HG02571 (cell line): ENCODE measurements at regions not wholly inside any gene's neighbourhood (a gene's known extent, or its start where the extent isn't known, plus 50 kb on each side); places are given as distances from the start of the nearest gene placed in this dataset.

Experiments
- ATAC-seq: cut with Tn5 transposase; IDR thresholded peaks from one replicate; pipeline ENCODE4 v1.9.1; 2021; ENCODE audit warnings: mild to moderate bottlenecking, moderate library complexity; ENCODE audit not compliant: unreplicated experiment

- no peak for ATAC-seq
These were observed 235.9 kb downstream of the TFAP2C start for GRCh38 chr20:56865055-56865454.

- no peak for ATAC-seq
These were observed 238.0 kb downstream of the TFAP2C start for GRCh38 chr20:56867128-56867527.

DNA sequence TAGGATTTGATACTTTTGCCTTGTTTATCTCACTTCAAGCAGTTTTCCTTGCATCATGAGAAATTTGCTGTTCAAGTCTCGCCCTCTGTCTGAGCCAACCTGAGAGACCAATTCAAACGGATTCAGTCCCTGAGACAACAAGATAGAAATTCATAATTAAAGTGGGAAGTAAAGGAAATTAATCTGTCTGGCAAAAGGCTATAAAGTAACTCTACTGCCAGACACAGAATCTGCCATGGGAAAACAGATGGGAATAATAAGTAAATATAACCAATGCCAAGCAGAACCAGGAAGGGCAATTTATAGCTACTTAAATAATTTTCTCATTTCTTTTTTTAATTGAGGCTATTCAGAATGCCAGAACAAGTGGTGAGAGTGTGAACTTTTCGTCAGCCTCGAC, 239.6 kb downstream of the TFAP2C start:
- ATAC-seq = no peak

GRCh38 chr20:56870271-56870670, 241.2 kb downstream of the TFAP2C start:
- ATAC-seq = no peak

- no peak for ATAC-seq
These were observed 242.6 kb downstream of the TFAP2C start for GRCh38 chr20:56871691-56872090.

GRCh38 chr20:56872620-56873458, 243.7 kb downstream of the TFAP2C start:
- ATAC-seq = no peak

- ATAC-seq = no peak
These were observed 244.7 kb downstream of the TFAP2C start for GRCh38 chr20:56873836-56874235.

DNA sequence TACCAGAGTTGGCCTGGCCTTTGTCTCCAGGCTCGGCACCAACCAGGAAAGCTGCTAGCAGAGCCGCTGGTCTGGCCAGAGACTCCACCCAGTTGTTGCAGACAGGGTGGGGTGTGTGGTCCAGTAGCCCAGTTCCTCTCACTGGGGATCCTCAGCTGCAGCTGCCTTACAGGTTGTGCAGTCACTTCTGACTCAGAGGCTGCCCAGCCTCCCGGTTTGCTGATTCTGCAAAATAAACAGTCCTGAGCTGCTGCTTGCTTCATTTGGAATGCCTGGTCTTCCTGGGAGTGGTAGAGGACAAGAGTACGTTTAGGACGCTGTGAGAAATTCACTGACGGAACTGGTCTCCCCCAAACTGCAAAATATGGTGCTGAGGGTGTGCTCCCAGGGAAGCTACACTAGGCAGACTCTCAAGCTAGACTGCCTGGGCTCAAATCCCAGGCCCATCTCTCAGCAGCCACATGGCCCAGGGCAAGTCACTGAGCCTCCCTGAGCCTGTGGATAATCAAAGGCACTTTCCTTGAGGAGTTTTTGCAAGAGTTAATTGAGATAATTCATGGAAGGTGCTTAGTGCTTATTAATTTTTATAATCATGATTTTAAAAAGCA, 246.1 kb downstream of the TFAP2C start:
- no peak for ATAC-seq

- ATAC-seq = no peak
These were observed 246.7 kb downstream of the TFAP2C start for GRCh38 chr20:56875803-56876202.

GRCh38 chr20:56885521-56885920, 256.4 kb downstream of the TFAP2C start:
- no peak for ATAC-seq

GRCh38 chr20:56890011-56890410, 260.9 kb downstream of the TFAP2C start:
- ATAC-seq = no peak

DNA sequence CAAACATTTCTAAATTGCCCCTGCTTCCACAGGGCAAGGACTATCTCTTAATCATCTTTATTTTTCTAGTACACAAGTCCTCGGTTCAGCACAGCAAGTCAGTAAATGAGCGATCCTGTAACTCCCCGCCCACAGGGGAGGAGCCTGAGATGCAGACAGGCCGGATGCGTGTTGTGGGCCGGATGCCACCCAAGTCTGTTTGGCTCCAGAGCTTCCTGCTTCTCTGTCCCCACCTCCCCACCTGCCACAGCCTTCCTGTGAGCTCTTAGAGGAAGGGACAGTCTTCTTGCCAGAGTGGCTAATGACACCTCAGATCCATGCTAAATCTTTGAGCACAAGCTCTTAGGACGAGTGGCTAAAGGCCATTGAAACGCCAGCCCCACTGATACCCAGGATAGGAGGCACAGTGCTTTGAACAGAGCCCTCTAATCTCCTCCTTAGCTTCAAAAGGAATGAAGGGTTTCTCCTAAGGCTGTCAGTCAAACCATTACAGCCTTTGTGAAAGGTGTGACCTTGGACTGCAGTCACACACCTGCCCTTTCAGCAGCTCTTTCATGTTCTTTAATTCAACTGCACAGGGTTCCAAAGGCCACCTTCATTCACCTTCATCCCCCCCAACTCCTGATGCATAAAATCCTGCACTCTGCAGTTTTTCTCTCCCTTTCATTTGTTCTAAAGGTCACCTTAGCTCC, 264.3 kb downstream of the TFAP2C start:
- no peak for ATAC-seq

DNA sequence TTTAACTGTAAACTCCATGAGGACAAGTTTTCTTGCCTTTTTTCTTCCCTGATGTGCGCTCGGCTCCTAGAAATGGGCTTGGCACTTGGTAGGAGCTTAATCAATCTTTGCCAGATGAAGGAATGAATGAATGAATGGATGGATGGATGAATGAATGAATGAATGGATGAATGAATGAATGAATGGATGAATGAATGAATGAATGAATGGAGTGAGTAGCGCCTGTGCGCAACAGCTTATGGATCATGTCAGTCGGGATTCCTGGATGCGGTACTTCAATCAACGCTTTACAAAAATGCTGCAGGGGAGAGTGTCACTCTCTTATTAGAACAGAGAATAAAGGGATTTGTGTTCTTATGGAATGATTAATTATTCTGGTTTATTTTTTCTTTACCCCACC, 267.3 kb downstream of the TFAP2C start:
- no peak for ATAC-seq

DNA sequence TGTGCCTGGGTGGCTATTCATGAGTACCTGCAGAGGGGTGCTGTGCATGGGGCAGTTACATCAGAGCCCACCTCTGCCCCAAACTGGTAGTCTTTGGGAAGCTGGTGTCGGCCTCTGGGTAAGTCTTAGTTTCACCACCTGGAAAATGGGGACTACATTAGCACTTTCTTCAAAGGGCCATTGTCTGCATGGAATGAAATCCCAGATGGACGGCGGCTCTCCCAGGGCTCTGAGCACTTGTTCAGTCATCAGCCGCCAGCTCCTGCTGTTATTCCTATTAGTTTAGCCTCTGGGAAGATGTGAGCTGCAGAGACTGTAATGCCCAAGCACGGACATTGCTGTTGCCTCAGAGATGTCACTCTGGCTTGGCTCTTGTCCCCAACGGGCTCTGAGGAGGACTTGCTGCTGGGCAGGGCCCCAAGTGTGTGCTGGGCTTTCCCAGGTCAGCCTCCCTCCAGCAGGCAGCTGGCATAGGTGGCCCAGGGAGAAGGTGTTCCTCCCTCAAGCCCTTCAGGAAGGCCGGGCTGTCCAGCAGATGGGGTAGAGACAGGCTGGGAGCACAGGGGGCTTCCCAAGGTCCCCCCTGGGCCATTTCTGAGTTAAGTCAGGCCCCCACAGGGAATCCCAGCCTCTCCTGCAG, 268.3 kb downstream of the TFAP2C start:
- no peak for ATAC-seq

DNA sequence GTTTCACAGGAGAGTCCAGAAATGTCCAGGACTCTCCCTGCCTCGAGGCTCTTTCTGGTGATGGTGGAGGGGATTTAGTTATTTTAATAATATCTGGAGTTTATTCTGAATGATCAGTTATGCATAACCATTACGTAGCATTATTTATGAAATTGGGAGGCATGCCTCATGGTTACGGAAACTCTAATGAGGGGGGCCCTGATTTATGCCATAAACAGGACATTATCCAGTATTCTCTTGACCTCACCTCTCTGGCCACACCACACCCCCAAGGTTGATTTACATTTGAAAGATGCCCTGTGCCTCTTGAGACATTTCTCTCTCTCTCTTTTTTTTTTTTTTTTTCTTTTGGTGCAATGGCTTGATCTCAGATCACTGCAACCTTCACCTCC, 268.8 kb downstream of the TFAP2C start:
- ATAC-seq = no peak

- no peak for ATAC-seq
These were observed 270.4 kb downstream of the TFAP2C start for GRCh38 chr20:56899506-56899905.

DNA sequence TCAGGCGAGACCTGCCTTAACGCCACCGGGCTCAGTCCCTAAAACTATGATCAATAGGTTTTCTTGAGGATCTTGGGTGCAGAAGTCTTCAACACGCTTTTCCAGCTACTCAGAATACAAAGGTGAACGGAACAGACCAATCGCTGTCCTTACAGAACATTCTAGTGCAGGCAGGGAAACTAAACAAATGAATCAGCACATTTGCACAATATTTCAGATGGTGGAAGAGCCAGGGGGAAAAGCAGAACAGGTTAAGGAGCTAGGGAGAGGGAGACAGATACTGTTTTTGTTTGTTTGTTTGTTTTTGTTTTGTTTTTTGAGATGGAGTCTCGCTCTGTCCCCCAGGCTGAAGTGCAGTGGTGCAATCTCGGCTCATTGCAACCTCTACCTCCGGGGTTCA, 271.1 kb downstream of the TFAP2C start:
- no peak for ATAC-seq

DNA sequence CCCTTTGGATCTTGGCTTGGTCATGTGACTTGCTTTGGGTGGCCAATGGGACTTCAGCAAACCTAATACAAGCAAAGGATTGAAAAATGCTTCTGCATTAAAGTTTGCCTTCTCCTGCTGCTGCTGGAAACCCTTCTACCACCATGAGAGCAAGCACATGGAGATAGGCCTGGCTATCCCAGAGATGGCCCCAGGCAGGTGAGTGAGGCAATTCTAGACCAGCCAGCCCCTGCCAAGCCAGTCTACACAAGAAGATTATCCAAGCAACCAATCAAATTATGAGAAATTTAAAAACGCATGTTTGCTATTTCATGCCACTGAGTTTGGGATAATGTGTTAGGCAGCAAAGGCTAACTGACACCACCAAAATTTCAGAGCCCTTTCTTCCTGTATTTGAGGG, 274.3 kb downstream of the TFAP2C start:
- no peak for ATAC-seq

DNA sequence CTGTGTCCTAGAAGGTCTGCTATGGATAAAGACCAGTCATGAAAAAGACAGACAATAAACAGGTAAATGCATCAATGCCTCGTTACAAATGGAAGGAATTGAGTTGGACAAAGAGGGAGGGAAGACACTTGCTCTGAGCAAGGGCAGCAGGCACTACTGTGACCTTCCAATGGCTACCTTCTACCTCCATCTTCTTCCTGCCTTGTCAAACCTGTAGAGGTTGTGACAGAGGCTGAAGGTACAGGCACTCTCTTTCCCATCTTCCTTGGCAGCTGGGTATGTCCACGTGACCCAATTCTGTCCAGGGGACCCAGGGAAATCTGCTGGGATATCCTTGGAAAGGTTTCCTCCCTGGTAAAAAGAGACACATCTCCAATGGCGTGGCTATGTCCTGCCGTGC, 274.8 kb downstream of the TFAP2C start:
- ATAC-seq = no peak

- no peak for ATAC-seq
These were observed 281.0 kb downstream of the TFAP2C start for GRCh38 chr20:56909918-56910714.

DNA sequence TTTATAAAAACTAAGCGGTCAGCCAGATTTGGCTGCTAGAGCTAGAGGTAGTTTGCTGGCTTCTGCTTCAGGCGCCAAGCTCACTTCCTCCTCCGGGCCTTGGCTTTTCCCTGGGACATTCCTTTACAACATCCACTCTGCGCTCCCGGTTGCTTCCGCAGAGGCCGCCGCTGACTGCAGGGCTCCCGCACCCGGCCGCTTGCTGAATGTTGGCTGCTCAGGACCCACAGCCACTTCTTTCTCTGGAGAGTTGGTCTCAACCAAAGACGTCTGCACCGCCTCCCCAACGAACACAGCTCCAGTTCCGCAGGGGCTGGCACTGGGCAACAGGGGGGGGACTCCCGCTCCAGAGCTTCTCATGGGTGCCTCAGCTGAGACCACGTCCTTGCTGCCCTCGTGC, 282.8 kb downstream of the TFAP2C start:
- no peak for ATAC-seq
